GM18502 (cell line): ENCODE measurements at regions not wholly inside any gene's neighbourhood (a gene's known extent, or its start where the extent isn't known, plus 50 kb on each side); places are given as distances from the start of the nearest gene placed in this dataset.

Experiments
- ATAC-seq: cut with Tn5 transposase; IDR thresholded peaks from one replicate; pipeline ENCODE4 v1.9.1; 2021; ENCODE audit warnings: mild to moderate bottlenecking; ENCODE audit not compliant: unreplicated experiment, poor library complexity

DNA sequence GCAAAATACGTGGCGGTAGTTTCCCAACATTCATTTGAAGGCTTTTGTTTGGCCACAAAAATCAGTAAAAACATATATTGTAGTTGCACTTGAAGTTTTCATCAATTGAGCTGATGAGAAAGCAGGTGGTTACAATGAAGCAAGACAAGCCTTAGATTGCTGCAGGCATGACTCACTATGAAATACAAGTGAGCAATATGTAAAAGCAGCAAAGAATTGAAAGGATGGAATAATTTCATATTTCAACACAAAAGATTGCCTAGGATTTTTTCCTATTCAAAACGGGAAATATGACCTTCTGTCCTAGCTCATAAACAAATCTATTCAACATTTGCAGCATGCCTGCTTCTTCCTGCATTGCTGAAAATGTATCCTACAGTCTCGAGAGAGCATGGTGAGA is 190.9 kb upstream of the BANK1 start:
- no peak for ATAC-seq

DNA sequence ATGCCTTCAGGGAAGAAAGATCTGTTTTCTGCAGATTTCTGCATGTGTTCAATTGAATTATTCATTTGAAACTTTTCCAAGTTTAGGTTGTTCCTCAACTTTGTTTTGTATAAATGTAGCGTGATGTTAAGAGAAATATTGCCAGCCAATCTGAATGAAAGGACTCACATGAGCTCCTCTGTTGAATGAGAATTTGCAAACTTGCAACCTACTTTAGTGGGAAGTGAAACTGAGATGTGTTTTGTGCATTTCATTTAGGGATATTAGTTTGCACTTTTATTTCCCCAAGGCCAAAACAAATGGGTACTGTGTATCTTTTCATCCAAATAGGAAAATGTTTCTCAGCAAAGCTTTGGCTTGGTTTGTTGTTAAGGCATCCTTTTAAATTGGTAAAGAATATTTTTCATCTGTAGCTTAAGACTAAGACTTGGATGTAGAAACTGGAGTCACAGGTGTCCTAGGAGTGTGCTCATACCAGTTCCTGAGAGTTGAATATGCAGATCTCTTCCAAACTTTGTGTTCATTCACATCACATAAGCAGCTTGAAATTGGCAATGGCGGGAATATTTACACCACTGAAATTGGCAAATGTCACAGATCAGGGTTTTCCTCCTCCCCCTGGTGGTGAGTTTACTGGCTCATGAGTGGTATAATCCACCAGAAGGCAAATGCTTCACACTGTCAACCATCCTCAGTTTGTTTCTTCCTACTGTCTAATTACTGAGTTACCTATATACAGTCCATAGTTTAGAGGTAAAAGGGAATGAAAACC is 193.6 kb upstream of the BANK1 start:
- peak; percentile 70 for ATAC-seq

DNA sequence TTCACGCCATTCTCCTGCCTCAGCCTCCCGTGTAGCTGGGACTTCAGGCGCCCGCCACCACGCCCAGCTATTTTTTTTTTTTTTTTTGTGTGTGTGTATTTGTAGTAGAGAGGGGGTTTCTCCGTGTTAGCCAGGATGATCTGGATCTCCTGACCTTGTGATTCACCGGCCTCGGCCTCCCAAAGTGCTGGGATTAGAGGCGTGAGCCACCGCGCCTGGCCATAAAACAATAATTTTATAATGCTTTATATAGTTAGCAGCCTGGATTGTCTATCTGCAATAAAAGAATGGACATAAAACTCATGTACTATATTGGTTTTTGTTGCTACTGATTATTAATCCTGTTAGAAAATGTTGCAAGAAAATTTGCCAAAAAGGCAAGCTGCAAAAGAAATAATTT is 195.9 kb upstream of the BANK1 start:
- no peak for ATAC-seq

DNA sequence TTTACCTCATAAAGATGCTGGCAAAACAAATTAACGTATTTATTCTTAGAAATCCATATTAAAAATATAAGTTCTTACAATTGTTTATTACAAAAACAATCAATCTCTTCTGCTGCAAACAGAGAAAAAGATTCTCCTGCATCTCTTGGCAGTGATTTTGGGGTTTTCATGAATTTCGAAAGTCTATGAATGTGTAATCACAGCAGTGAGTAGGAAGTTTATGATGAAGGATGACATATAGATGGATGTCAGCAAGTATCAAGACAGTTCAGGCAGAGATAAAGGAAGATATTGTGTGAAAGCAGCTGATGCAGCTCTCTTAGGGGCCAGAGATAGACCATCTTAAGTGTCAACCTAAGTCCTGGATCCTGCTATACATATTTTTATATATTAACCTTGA is 196.9 kb upstream of the BANK1 start:
- no peak for ATAC-seq

DNA sequence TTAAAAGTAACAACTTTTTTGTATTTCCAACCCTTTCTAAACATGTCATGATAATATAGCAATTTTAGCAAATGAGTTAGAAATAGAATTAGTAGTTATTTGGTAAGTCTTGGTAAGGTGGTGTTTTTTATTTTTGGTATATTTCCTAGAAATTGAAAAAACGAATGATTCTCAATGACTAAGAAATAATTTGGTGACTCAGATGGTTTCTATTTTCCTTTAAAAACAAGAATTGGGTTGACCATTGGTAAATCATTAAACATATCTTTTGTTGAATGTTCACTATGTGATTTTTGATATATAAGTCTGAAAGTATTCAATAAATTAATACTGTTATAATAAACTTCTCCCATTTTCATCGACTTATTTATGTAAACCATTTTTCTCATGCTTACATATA is 206.2 kb upstream of the BANK1 start:
- ATAC-seq: no peak

DNA sequence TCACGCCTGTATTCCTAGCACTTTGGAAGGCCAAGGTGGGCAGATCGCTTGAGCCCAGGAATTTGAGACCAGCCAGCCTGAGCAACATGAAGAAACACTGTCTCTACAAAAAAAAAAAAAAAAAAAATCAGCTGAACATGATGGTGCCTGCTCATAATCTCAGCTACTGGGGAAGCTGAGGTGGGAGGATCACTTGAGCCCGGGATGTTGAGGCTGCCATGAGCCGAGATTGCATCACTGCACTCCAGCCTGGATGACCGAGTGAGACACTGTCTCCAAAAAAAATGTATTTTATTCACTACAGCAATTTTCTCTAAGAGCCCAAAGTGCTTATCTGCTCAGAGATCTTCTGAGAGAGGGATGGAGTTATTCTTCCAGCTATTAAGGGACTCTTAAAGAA is 215.8 kb upstream of the PPP3CA start:
- no peak for ATAC-seq

DNA sequence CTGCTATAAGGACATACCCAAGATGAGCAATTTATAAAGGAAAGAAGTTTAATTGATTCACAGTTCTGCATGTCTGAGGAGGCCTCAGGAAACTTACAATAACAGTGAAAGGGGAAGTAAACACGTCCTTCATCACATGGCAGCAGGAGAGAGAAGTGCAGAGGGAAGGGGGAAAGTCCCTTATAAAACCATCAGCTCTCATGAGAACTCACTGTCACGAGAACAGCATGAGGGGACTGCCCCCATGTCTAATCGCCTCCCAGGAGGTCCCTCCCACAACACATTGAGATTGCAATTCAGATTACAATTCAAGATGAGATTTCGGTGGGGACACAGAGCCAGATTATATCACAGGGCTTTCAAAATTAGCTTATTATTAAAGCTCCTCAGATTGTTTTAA is 209.5 kb upstream of the PPP3CA start:
- ATAC-seq: no peak

DNA sequence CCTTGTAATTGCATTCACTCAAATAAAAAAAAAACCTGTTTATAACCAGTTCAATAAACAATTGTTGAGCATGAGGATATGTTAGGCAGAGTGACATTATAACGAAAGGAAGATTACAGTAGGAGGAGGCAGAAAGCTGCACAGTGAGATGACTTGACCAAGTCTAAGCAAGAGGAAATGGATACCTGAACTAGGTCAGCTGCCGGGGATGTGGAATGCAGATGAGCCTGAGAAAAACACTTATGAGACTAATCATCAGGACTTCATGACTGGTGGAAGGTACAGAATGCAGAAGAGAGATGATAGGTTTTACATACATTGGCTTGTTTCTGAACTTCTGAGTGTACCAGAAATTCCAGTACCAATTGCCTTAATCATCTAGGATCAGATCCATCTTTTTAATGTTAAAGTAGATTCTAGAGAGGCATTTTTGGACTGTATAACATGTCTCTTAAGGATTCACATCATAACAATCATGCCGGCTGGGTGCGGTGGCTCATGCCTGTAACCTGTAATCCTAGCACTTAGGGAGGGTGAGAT is 208.1 kb upstream of the PPP3CA start:
- ATAC-seq: no peak

DNA sequence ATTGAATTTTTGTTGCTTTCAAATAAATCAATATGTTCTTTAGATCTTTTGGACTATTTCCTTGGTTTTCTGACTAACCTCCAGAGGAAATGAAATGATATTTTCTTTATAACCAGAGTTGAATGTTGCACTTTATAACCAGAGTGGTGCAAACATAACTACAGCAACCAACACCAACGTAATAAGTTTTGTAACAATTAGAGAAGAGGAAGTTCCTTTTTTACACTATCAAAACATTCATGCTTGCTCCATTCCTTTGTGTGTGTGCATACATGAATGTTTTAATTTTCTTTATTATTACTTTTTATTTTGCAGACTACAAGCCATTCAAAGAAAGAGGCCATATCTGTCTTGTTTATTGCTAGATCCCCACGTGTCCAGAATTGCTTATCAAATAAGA is 193.0 kb upstream of the PPP3CA start:
- no peak for ATAC-seq

DNA sequence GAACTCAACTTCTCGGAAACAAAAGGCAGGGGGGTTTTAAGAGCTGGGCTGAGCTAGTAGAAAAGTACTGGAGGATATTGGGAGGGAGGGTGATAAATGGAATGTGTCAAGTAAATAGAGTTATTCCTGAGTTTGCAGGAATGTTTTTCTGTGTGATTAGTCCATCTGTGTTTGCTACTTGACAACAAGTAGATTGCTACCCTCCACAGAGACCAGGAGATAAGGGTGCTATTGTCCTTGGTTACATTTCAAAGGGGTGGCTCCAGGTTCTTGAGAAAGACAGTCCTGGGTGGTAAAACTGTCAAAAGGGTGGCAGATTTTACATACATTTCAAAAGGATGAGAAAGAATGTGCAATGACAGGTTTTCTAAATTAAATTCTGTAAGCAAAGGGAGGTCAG is 181.2 kb upstream of the PPP3CA start:
- ATAC-seq: no peak

DNA sequence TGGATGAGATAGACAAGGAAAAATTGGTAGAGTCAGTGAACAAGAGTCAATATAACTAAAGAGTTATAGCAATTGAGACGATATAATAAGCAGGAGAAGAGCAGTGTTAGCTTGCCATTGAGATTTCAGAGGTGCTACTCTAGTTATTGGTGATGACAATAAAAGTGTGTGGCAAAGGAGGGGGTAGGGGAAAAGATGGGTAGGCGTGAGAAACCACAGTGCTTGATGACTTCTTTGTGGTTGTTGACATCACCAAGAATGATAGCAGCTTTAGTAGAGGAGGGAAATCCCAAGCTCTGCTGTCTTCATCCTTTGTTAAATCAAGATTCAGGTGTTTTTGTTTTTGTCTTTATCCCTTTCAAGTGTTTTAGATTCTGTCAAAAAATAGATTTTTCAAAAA is 179.9 kb upstream of the PPP3CA start:
- ATAC-seq: peak; percentile 99

DNA sequence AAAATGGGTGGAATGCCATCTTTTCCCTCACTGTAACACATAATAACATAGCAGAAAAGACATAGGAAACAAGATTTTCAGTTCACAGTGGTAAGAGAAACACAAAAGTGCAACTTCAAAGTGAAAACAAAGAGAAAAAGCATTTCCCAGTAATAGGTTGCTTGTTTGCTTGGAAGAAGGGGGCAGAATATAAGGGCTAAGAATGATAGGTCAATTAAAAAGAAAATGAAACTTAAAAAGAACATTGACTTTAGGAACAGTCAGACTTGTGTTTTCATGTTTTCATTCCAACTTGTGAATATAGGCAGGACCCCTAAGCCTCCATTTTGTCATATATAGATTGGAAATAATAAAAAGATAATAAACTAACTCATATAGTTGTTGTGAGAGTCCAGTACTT is 168.2 kb upstream of the PPP3CA start:
- no peak for ATAC-seq

DNA sequence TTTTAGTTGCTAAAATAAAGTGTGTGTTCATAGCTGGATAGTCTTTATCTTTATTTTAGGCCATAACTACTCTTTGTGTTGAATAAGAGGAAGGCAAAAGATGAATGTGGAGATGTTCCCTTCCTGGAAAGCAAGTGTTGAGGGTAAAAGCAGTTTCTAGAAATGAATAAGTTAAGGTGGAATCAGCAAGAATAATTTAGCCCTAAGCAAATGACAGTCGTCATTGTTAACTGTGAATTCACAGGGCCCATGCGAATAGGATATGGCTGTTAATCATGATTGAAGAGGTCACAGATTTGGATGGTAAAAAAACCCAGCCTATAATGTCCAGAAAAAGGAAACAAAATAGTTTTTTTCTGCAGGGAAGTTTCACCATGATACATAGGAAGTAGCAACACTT is 167.8 kb upstream of the PPP3CA start:
- ATAC-seq: no peak

DNA sequence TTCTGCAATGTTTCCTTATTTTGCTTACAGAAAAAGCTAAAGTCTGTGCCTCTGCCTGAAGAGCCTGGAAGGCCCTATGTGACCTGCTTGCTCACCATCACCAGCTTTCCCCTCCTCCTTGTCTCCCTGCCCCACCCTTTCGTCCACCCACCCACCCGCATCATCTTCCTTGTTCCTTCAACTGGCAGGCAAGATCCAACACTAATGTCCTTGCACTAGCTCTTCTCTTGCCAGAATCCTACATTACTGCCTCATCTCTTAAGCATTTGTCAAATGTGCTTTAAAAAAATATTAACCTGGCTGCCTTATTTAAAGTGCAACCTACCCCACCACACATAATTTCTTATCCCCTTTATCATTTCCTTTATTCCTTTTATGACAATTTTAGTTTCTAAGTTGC is 165.1 kb upstream of the PPP3CA start:
- ATAC-seq: no peak

DNA sequence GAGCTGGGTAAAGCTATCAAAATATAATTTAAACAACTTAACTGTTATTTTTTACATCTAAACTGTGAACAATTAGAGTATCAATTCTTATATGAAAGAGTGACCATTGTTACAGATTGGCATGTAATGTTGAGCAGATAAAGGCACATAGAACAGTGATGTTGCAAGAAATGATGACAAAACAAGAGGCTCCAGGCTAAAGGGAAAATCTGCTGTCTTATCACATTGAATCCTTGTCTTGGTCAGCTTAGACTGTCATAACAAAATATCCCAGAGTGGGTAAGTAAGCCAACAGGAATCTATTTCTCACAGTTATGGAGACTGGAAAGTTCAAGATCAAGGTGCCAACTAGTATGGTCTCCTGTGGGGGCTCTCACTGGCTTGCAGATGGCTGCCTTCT is 154.1 kb upstream of the PPP3CA start:
- ATAC-seq: no peak

DNA sequence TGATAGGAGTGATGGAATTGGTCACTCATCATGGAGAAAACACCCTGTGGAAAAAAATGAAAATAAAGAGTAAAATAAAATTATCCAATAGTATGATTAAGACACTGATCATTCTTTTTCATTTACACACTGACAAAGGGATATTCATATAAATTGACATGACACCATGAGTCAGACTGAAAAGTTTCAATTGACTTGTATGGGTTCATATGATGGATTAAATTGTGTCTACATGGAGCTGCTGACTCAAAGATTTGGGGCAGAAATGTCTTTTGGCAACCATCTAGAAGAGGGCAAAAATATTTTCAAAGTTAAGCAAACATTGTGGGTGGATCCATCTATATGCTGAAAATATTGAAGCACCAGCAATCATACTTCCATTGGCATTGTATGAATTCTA is 153.4 kb upstream of the PPP3CA start:
- ATAC-seq: no peak

DNA sequence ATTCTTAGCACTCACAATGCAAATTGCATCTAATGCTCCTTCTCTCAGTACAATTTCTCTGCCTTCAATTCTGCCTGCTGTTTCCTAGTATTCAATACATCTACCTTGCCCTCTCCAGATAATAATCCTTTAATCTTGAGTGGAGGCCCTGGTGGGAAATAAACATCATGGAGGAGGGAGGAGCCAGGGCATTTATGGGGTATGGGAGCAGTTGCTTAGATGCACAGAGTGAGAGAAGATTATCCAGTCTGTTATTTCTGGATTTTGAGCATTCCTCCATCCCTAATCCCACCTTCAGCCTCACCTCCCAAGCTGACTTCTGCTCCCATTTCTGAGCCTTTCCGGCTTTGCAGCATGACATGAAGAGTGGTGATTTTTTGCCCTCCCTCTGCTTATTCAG is 127.9 kb upstream of the PPP3CA start:
- ATAC-seq: no peak

DNA sequence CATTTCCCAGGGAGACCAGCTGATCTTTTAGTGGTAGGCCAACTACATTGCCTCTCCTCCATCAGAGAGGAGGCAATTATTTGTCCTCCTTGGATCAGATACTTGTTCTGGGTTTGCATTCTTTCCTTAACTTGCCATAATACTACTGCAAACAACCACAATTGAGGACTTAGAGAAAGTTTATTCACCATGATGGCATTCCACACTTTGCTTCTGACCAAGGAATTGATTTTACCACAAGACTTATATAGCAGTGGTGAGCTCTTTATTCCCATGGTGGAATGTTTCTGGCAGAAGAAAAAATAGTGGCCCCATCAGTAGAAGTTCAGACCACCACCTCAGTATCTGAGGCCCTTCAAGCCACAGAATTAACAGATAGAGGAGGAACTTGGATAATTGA is 123.9 kb upstream of the PPP3CA start:
- no peak for ATAC-seq

DNA sequence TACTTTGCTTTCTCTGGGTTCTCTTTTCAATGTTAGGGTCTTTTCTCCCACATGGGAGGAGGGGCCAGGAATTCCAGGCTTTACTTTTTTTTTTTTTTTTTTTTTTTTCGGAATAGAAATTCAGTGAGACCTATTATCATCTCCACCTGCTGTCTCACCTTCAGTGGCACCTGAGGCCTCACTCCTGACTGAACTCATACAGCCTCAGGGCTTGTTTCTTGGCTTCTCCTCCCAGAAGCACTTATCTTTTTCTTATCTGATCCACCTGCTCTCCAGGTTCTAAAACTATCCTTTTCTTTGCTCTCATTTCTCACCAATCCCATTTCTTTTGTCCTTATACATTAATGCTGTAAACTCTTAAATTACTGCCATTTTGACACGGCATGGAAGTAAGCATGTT is 117.3 kb upstream of the PPP3CA start:
- ATAC-seq: no peak

DNA sequence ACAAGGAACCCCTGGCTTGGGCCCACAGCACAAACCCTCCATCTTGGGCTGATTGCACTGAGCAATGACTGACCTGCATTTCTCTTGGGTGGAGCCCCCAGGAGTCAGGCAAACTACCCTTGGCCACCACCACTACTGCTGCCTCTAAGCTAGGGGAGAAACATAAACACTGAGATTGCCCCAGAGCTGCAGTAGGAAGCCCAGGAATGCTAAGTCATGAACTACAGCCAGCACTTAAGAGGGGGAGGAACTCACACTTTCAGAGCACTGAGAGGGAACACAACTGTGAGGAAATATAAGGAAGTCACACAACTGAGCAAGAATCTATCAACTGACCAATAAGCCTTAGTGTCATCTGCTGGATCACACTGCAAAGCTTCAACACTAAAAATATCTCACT is 111.6 kb upstream of the PPP3CA start:
- no peak for ATAC-seq

DNA sequence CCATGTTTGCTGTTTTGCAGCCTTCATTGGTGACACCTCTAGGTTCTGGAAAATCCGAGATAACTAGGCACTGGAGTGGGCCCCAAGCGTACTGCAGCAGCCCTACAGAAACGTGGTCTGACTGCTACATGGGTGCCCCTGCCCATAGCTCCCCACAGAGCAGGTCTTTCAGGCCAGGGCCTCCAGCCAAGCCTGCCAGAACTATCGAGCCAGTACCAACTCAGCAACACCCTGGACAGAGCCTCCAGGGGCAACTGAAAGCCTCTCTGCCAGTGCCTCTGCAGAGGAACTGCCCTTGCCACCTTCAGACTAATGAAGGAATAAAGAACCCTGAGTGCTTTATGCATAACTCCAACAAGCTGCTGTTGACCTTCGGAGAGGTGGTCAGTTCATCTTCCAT is 111.1 kb upstream of the PPP3CA start:
- no peak for ATAC-seq

DNA sequence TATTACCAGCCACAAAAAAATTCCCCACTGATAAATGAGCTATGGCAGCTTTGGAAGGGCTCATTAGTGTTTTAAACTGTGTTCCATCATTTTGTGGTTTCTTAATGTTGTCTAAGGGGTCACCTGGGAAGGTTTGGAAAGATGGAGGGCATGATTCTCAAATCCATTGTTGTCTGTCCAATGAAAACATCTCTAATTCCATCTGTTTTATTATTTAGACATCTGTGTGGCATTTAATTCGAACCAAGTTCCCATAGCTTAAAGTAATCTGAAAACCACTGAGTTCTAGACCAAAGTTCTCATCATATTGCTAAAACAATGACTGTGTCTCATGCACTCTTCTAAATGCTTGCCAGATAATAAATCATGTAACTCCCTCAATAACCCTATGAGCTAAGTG is 103.8 kb upstream of the PPP3CA start:
- ATAC-seq: no peak

DNA sequence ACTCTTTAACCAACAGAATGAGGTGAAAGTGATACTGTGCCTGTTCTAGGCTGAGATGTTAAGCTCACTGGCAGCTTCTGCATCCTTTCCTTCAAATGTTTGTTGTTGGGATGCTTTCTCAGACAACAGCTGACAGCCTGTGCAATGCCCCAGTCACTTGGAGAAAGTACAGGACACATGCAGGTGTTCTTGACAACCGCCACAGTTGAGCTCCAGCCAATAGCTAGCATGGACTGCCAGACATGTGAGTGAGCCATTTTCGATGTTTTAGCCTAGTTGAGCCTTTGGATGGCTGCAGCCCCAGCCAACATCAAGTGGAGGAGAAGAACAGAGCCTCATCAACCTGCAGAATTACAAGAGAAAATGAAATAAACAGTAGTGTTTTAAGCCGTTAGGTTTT is 94.1 kb upstream of the PPP3CA start:
- ATAC-seq: no peak
